ENCODE measurements at regions not wholly inside any gene's neighbourhood (a gene's known extent, or its start where the extent isn't known, plus 50 kb on each side); places are given as distances from the start of the nearest gene placed in this dataset.

DNA sequence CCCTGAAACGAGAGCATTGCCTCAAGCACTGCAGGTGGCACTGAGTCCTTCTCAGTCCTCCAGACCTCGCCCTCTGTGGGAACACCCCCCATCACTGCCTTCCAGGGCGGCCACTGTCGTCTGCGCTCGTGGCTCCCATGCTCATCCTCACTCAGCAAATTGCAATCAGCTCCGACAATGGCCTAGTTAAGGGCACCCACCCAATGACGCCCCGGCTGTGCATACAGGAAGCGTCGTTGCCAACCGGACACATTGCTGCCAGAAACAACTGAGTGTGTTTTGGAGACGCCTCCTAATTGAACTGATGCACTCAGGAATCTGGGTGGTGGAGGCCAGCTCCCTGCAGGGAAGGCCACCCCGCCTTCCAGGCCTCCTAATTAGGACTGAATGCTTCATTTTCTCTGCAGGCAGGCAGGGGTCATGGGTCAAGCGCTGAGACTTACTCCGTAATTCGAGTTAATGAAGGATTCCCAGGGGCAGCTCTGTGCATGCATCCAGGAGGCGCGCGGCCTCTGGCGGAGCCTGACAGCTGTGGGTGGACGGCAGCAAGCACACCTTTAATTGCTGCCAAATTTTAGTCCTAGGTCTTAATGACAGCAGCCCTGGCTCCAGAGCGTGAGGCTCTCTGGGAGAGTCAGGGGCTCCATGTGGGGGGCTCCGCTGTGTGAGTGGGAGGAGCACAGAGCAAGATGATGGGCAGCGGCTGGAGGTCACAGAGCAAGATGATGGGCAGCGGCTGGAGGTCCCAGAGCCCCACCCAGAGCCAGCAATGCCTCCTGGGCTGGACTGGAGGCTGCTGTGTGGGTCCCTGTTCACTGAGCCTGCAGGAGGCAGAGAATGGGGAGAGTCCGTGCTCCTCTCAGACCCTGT lies 199.0 kb downstream of the BRD1 start:
- TF ChIP-seq, protein P1, sequence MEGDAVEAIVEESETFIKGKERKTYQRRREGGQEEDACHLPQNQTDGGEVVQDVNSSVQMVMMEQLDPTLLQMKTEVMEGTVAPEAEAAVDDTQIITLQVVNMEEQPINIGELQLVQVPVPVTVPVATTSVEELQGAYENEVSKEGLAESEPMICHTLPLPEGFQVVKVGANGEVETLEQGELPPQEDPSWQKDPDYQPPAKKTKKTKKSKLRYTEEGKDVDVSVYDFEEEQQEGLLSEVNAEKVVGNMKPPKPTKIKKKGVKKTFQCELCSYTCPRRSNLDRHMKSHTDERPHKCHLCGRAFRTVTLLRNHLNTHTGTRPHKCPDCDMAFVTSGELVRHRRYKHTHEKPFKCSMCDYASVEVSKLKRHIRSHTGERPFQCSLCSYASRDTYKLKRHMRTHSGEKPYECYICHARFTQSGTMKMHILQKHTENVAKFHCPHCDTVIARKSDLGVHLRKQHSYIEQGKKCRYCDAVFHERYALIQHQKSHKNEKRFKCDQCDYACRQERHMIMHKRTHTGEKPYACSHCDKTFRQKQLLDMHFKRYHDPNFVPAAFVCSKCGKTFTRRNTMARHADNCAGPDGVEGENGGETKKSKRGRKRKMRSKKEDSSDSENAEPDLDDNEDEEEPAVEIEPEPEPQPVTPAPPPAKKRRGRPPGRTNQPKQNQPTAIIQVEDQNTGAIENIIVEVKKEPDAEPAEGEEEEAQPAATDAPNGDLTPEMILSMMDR (IDR thresholded peaks at IDR 0.05; ENCODE audit: low read depth, low read length, missing control alignments), result no peak
- in situ Hi-C loops (cut with HindIII; ENCODE audit: low sequenced_read_pairs), result no loop called here
- no peak for DNase-seq (ENCODE audit: low read depth)
- H3K4me3 ChIP-seq (ENCODE audit: low read depth, low read length), result no peak overlapping the region

DNA sequence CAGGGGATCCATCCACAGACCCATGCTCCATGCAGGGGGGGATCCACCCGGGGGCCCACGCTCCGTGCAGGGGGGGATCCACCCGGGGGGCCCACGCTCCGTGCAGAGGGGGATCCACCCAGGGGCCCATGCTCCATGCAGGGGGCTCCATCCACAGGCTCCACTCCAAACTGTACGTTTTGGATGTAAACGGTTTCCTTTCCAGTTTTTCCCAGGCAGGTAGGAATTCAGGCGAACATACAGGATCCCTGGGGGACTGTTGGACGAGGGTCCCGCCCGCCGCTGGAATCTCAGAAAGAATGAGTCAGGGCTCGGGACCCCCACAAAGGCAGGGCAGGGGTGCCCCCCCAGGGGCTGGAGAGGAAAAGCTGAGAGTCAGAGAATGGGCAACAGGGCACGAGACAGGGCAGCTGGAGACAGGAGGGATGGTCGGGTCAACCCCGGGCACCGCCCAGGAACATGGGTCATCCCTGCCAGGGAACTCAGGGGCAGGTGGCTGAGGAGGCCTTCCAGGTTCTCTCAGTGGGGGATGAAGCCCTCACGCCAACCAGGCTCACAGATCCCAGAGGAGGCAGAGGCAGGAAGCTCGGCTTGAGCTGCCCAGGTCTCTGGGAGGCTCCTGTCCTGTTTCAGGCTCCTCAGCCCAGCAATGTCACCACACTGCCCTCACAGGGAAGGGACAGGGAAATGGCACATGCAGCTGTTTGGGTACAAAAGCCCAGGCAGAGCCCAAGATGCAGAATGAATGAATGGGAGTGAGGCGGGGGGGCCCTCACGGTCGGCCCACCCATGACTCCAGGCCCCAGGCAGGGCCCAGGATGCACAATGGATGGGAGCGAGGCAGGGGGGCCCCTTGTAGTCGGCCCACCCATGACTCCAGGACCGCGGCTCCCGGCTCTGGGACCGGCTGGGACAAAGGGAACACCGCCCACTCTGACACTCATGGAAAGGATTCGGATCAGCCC lies 200.2 kb downstream of the BRD1 start:
- no peak for DNase-seq (ENCODE audit: low read depth)
- in situ Hi-C loops (cut with HindIII; ENCODE audit: low sequenced_read_pairs), result no loop called here
- TF ChIP-seq, protein P1 (IDR thresholded peaks at IDR 0.05; ENCODE audit: low read depth, low read length, missing control alignments), result no peak
- no peak overlapping the region for H3K4me3 ChIP-seq (ENCODE audit: low read depth, low read length)

DNA sequence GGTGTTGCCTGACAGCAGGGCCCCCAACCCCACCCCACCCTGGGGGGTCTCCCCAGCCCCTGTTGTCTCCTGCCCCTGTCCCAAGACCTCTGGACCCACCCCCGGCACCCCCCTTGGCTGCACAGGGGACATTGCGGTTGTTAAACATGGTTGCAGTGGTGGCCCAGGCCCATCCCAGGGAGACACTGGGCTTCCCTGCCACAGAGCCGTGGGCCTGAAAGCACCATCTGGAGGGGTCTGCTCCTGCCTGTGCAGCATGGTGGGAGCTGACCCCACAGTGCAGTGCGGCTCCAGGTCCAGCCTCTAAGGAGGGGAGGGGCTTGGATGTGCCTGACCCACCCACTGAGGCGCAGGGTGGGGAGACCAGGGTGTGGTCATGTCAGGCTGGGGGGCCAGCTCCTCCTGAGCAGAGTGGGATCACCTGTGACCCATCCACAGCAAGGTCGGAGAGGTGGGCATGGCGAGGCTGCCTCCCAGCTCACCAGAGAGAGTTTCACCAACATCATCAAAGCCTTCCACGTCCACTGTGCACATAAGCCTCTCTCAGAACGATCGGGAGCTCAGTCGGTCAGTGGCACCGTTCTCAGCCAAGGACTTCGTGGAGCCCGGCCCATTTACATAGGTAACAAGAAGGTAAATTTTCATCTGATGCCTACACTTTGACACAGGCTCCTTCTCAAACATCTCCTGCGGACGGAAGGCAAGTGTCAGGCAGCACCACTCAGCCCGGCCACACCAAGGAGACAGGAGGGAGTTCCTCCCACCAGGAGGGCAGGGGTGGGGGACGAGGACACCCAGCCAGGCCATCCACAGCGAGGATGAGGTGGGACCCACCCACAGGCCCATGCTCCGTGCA lies 201.1 kb downstream of the BRD1 start:
- in situ Hi-C loops (cut with HindIII; ENCODE audit: low sequenced_read_pairs), result no loop called here
- TF ChIP-seq, protein P1 (IDR thresholded peaks at IDR 0.05; ENCODE audit: low read depth, low read length, missing control alignments), result no peak
- H3K4me3 ChIP-seq (ENCODE audit: low read depth, low read length), result no peak overlapping the region
- DNase-seq (ENCODE audit: low read depth), result no peak

DNA sequence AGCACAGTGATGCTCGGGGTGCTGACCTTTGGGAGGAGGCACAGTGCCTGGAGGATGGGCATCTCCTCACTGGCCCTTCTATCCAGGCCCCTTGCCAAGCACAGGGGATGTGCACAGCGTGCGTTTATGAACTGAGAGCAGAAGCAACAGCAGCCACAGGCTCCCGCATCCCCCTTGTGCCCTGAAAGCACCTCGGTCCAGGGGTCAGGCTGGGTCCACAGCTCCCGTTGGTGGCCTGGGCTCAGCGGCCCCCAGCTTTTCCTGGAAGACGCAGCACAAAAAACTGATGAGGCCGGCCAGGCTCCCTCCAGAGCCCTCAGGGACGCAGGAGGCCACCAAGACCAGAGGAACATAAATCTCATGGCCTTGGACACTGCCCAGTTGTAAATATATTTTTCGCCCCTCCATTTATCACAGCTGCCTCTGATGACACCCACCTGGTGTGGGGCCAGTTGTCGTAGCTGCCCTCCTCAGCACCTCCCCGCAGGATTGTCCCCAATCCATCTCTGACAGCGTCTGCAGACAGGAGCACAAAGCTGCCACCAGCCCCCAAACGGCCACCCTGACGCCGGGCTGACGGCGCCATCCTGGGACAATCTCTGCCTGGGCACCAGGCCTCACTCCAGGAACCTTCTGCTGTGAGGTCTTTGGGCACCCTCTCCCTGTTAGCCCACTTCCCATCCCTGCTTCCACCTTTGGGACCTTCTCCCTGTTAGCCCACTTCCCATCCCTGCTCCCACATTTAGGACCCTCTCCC lies 203.1 kb downstream of the BRD1 start:
- no peak overlapping the region for H3K4me3 ChIP-seq (ENCODE audit: low read depth, low read length)
- no peak for DNase-seq (ENCODE audit: low read depth)
- in situ Hi-C loops (cut with HindIII; ENCODE audit: low sequenced_read_pairs), result no loop called here
- TF ChIP-seq, protein P1 (IDR thresholded peaks at IDR 0.05; ENCODE audit: low read depth, low read length, missing control alignments), result no peak

DNA sequence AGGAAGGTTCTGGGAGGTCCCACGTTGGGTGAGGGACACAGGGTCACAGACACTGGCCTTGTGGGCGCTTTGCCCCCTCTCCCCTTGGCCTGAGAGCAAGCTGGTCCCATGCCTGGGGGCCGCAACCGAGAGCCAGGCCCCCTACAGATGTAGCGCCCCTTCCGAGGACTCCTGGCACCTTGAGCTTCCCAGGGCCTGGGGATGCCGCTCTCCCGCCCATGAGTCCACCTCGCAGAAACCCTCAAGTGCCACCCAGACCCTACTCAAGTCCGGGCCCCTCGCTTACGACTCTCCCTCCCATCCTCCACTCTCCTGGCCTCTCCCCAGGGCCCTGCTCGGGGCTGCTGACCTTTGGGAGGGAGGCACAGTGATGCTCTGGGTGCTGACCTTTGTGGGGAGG lies 204.0 kb downstream of the BRD1 start:
- in situ Hi-C loops (cut with HindIII; ENCODE audit: low sequenced_read_pairs), result no loop called here
- DNase-seq (ENCODE audit: low read depth), result no peak
- no peak overlapping the region for H3K4me3 ChIP-seq (ENCODE audit: low read depth, low read length)
- TF ChIP-seq, protein P1 (IDR thresholded peaks at IDR 0.05; ENCODE audit: low read depth, low read length, missing control alignments), result no peak
